Omental fat pad (tissue), 3 donors: ENCODE measurements at regions not wholly inside any gene's neighbourhood (a gene's known extent, or its start where the extent isn't known, plus 50 kb on each side); places are given as distances from the start of the nearest gene placed in this dataset.

Experiments used
- ATAC-seq: fragments of 150-250 bp; one replicate; pipeline ENCODE4 v1.9.1; 2016; ENCODE audit warnings: mild to moderate bottlenecking, moderate library complexity; ENCODE audit not compliant: low FRiP score
- DNase-seq: peaks from one replicate; pipeline ENCODE4 v3.0.0-alpha.2; 2019; ENCODE audit warnings: low spot score
- CTCF ChIP-seq, 3 donors: fragments of 450-650 bp; IDR thresholded peaks; one replicate each; pipeline ENCODE4 v1.5.1; 2016 to 2017; ENCODE audit warnings: antibody characterized with exemption in 3 of 3, mild to moderate bottlenecking in 3 of 3, moderate library complexity in 2 of 3

DNA sequence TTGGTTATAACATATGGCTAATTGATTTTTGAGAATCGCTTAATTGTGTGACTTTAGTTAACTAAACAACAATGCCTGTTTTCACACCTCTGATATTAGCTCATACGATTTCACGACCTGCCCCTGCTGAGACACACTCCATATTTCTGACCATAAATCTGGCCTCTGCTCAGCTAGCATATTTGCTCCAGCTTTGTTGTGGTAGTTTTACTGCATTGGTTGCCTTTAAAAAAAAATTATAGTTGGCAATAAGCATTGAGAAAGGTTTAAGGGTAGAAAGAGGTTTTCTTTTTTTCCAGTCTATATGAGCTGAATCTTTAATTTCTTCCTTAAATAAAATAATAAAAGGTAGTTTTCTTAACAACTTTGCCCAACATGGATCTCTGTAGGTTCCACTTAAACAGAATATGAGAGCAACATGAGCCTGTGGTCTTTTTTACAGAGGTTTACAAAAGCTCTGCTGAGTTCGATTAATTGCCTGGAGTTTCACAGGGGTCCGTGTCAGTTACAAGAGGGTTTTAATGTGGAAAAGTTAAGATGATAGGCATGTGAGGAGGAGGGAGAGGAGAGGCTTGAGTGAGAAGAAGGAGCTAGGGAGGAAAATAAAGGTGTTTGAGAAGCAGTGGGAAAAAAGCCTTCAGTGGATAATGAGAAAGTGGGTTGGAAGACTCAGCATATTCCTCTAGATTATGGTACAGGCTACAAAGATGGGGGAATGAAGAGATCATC is 318.2 kb downstream of the CXCL12 start:
- DNase-seq (no peak), ATAC-seq (no peak)
- TF ChIP-seq CTCF (IDR thresholded peaks at IDR 0.05): no peak

DNA sequence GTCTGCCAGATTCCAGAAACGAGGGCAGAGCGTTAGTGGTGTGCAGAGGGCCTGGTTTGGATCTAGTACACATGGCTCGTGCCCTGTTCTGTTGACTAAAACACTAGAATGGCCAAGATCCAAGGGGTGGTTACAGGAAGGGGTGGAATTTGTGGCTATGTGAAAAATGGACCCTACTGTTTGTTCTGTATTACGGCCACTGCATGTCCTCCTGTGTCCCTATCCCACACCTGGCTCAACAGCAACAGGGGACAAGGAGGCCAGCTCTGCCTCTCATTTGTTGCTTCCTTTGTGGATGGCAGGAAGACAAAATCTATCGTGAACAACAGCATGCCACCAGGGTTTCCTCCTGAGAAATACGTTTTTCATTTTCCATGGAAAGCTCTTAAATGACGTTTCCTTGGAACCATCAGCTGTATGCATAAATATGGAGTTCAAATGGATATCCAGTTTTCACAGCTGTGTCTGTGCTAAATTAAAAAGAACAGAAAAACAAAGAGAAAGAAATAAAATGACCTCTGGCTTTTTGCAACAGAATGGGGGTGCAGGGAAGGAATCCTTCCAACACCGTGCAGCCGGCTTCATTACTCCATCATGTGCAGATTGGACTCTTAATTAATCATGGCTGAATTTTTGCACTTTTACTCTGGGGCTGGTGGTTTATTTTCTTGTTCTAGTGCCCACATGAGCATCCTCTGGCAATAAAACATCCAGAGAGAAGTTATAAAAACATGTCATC is 318.9 kb downstream of the CXCL12 start:
- no peak for TF ChIP-seq CTCF (IDR thresholded peaks at IDR 0.05)
- DNase-seq (no peak), ATAC-seq (no peak)

DNA sequence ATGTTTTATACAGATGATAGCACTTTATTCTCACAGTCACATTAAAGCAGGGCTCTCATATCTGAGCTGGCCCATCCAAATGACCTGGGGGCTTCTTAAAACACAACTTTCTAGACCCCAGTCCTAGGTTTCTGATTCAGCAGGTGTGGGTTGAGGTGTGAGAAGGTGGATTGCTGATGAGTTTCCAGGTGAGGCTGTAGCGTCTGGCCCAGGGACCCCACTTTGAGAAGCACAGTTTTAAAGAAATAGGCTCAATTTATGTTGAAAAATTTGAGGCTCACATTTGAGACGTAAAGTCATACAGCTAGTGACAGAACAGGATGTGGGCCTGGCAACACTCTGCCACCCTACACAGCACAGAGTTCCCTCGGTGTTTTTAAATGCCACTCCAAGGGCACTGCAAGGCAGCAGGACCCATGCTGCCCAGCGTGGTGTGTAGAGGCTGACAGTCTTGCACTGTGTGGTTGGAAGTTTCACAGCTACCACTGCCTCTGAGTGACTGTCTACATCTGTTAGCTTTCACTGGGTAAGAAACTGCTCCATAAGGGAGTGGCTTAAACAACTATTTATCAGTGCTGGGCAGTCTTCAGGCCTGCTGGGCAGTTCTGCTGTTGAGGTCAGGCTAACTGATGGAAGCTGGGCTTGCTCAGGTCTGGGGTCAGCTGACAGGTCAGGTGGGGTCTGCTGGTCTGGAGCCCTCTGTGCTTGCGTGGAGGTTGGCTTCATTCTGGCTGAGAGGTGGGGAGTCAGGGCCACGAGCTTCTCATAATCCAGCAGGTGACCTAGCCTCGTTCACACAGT is 319.7 kb downstream of the CXCL12 start:
- ATAC-seq (no peak), DNase-seq (no peak)
- TF ChIP-seq CTCF (IDR thresholded peaks at IDR 0.05): no peak

GRCh38 chr10:44064317-44064716 is 320.6 kb downstream of the CXCL12 start:
- no peak for DNase-seq
- TF ChIP-seq CTCF (IDR thresholded peaks at IDR 0.05): no peak
- ATAC-seq: no peak

DNA sequence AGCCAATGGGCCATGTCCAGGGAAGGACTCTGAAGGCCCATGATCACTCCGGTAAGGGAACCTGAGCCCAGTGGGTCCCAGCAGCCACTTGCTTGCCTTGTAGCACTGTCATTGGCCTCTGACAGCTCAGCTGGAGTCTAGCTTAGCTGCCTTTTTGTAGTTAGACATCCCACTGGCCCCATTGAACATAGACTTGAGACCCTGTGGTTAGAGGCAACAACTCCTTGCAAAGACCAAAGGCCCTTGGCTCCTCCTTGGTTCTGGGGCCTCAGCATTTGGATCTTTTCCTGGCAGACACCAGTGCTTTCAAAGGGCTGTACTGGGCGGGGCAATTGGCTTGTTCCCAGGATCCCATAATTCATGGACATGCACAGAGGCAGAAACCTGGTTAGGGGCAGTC is 321.2 kb downstream of the CXCL12 start:
- ATAC-seq: no peak
- no peak for DNase-seq
- TF ChIP-seq CTCF (IDR thresholded peaks at IDR 0.05): no peak

GRCh38 chr10:44060719-44061118 is 324.2 kb downstream of the CXCL12 start:
- ATAC-seq: no peak
- DNase-seq: no peak

More at GRCh38 chr10:44060719-44061118, 324.2 kb downstream of the CXCL12 start:
- TF ChIP-seq CTCF (IDR thresholded peaks at IDR 0.05): no peak
